ENCODE measurements at regions not wholly inside any gene's neighbourhood (a gene's known extent, or its start where the extent isn't known, plus 50 kb on each side); places are given as distances from the start of the nearest gene placed in this dataset.
"Not testable (repeated sequence)": the region's sequence is repeated elsewhere in the genome, so short reads cannot be mapped to it uniquely, and the experiment has no call there.

- ATAC-seq: peak; percentile 67
- H3K27ac ChIP-seq (ENCODE audit: extremely low read depth, low read depth, low read length); H3K4me1 ChIP-seq (replicated peaks in 1 of 2; ENCODE audit: control insufficient read depth in 2 of 2, insufficient read depth in 2 of 2, low read length in 2 of 2); H2AFZ ChIP-seq (ENCODE audit: low read depth, low read length); CTCF ChIA-PET (ENCODE audit: low intra/inter-chr PET ratio); H3K9ac ChIP-seq (ENCODE audit: insufficient read depth in 1 of 2, low read depth in 2 of 2, low read length in 2 of 2); in situ Hi-C loops (cut with MboI); H3K4me2 ChIP-seq (ENCODE audit: insufficient read depth, low read length); H3K27me3 ChIP-seq (ENCODE audit: control insufficient read depth in 2 of 2, insufficient read depth in 2 of 2, low read length in 2 of 2); H3K36me3 ChIP-seq (ENCODE audit: control insufficient read depth, insufficient read depth, low read length); intact Hi-C loops (cut with micrococcal nuclease); H3K79me2 ChIP-seq (ENCODE audit: control insufficient read depth, insufficient read depth, low read length); FAIRE-seq; H3K9me3 ChIP-seq (replicated peaks; ENCODE audit: control insufficient read depth, insufficient read depth, low read depth, low read length); H3K4me3 ChIP-seq; H3K9me1 ChIP-seq (ENCODE audit: control insufficient read depth, insufficient read depth, low read length); H4K20me1 ChIP-seq (replicated peaks; ENCODE audit: control insufficient read depth, insufficient read depth, low read length); POLR2A ChIA-PET; BruUV-seq (replicated peaks): not testable (repeated sequence)
- WGBS (ENCODE audit: insufficient coverage, low coverage, missing lambda C conversion rate): 0% methylated on average over 9 of the region's 9 CpGs
- peak in 1 of 4 experiments; percentile 26 for DNase-seq (ENCODE audit: extremely low read depth in 1 of 4, low spot score in 3 of 4)
These were observed 239.2 kb downstream of the NDUFS4 start for GRCh38 chr5:53799644-53800043.

- 13% methylated on average over 4 of the region's 4 CpGs for WGBS (ENCODE audit: insufficient coverage, low coverage, missing lambda C conversion rate)
- in situ Hi-C loops (cut with MboI); H4K20me1 ChIP-seq (replicated peaks; ENCODE audit: control insufficient read depth, insufficient read depth, low read length); H3K36me3 ChIP-seq (ENCODE audit: control insufficient read depth, insufficient read depth, low read length); H3K4me3 ChIP-seq; BruUV-seq (replicated peaks); H3K4me1 ChIP-seq (replicated peaks in 1 of 2; ENCODE audit: control insufficient read depth in 2 of 2, insufficient read depth in 2 of 2, low read length in 2 of 2); H2AFZ ChIP-seq (ENCODE audit: low read depth, low read length); H3K9ac ChIP-seq (ENCODE audit: insufficient read depth in 1 of 2, low read depth in 2 of 2, low read length in 2 of 2); H3K27me3 ChIP-seq (ENCODE audit: control insufficient read depth in 2 of 2, insufficient read depth in 2 of 2, low read length in 2 of 2); H3K27ac ChIP-seq (ENCODE audit: extremely low read depth, low read depth, low read length); DNase-seq (ENCODE audit: extremely low read depth in 1 of 4, low spot score in 3 of 4); CTCF ChIA-PET (ENCODE audit: low intra/inter-chr PET ratio); H3K4me2 ChIP-seq (ENCODE audit: insufficient read depth, low read length); FAIRE-seq; H3K9me1 ChIP-seq (ENCODE audit: control insufficient read depth, insufficient read depth, low read length); H3K9me3 ChIP-seq (replicated peaks; ENCODE audit: control insufficient read depth, insufficient read depth, low read depth, low read length); H3K79me2 ChIP-seq (ENCODE audit: control insufficient read depth, insufficient read depth, low read length); POLR2A ChIA-PET; ATAC-seq; intact Hi-C loops (cut with micrococcal nuclease): not testable (repeated sequence)
- peak; percentile 76 for TF ChIP-seq ZNF146 (CRISPR knock-in tag; IDR thresholded peaks at IDR 0.05; ENCODE audit: unreplicated experiment)
These were observed 248.0 kb downstream of the NDUFS4 start for GRCh38 chr5:53808392-53808791.

Measured in K562 (cell line).